D721Med (cell line): ENCODE measurements at regions not wholly inside any gene's neighbourhood (a gene's known extent, or its start where the extent isn't known, plus 50 kb on each side); places are given as distances from the start of the nearest gene placed in this dataset.

Source experiments
- DNase-seq: peaks from one replicate; pipeline ENCODE4 v3.0.0; 2011; ENCODE audit warnings: low spot score; ENCODE audit not compliant: insufficient read length
- FAIRE-seq: peaks from 2 replicates; lab custom pipeline; 2011; peaks lifted over from hg19 to GRCh38; lab: Jason Lieb, UNC
- CTCF ChIP-seq: IDR thresholded peaks from 2 replicates; pipeline ENCODE4 v1.5.1; 2012; ENCODE audit warnings: mild to moderate bottlenecking, control low read depth; ENCODE audit not compliant: insufficient read depth; ENCODE audit errors: missing control alignments

- DNase-seq (no peak), FAIRE-seq (no peak)
- no peak for TF ChIP-seq CTCF
These were observed 223.2 kb upstream of the E2F8 start for GRCh38 chr11:19463976-19464375.

- FAIRE-seq (no peak), DNase-seq (no peak)
- TF ChIP-seq CTCF, result no peak
These were observed 220.1 kb upstream of the E2F8 start for GRCh38 chr11:19460718-19461405.

GRCh38 chr11:19459240-19459639 is 218.5 kb upstream of the E2F8 start:
- DNase-seq, result no peak
- no peak for FAIRE-seq
- TF ChIP-seq CTCF, result no peak

- no peak for TF ChIP-seq CTCF
- FAIRE-seq (no peak), DNase-seq (no peak)
These were observed 218.0 kb upstream of the E2F8 start for GRCh38 chr11:19458721-19459120.

GRCh38 chr11:19458231-19458630 is 217.5 kb upstream of the E2F8 start:
- DNase-seq (no peak), FAIRE-seq (no peak)
- TF ChIP-seq CTCF, result no peak

- DNase-seq (no peak), FAIRE-seq (no peak)
- TF ChIP-seq CTCF, result no peak
These were observed 215.0 kb upstream of the E2F8 start for GRCh38 chr11:19455731-19456130.

GRCh38 chr11:19453651-19454257 is 213.0 kb upstream of the E2F8 start:
- no peak for FAIRE-seq
- no peak for TF ChIP-seq CTCF
- no peak for DNase-seq
